Mesodermal cell (in vitro differentiated cells): ENCODE measurements at regions not wholly inside any gene's neighbourhood (a gene's known extent, or its start where the extent isn't known, plus 50 kb on each side); places are given as distances from the start of the nearest gene placed in this dataset.
"Not testable (repeated sequence)": the region's sequence is repeated elsewhere in the genome, so short reads cannot be mapped to it uniquely, and the experiment has no call there.

Experiments
- H3K27ac ChIP-seq: 2 replicates; pipeline ENCODE4 v1.7.0; 2013; ENCODE audit warnings: mild to moderate bottlenecking, low read depth, low read length, moderate library complexity; ENCODE audit not compliant: severe bottlenecking
- H3K36me3 ChIP-seq: 2 replicates; pipeline ENCODE4 v1.7.1; 2013; ENCODE audit warnings: mild to moderate bottlenecking, low read length, moderate library complexity; ENCODE audit not compliant: control insufficient read depth, insufficient read depth
- H3K4me1 ChIP-seq: one replicate; pipeline ENCODE4 v1.7.1; 2013; ENCODE audit warnings: mild to moderate bottlenecking, low read length; ENCODE audit not compliant: insufficient read depth, control insufficient read depth, poor library complexity, severe bottlenecking
- H3K4me3 ChIP-seq: 2 replicates; pipeline ENCODE4 v1.7.0; 2013; ENCODE audit warnings: low read length, control low read depth, mild to moderate bottlenecking; ENCODE audit not compliant: insufficient read depth, poor library complexity, severe bottlenecking; ENCODE audit errors: extremely low read depth
- H3K9me3 ChIP-seq: 2 replicates; pipeline ENCODE4 v1.7.1; 2013; ENCODE audit warnings: mild to moderate bottlenecking, low read length, moderate library complexity; ENCODE audit not compliant: control insufficient read depth
- WGBS, 2 experiments: methylation state at CpG; one replicate each; pipeline ENCODE4 v1.1.5; 2013; ENCODE audit warnings: missing lambda C conversion rate in 2 of 2; ENCODE audit not compliant: insufficient coverage in 2 of 2; 5-methylcytosine and 5-hydroxymethylcytosine counted together

GRCh38 chr3:171915275-171915674 is 72.1 kb downstream of the TMEM212 start:
- WGBS, 2 experiments: no CpG with 5 or more reads among the region's 1 CpG

DNA sequence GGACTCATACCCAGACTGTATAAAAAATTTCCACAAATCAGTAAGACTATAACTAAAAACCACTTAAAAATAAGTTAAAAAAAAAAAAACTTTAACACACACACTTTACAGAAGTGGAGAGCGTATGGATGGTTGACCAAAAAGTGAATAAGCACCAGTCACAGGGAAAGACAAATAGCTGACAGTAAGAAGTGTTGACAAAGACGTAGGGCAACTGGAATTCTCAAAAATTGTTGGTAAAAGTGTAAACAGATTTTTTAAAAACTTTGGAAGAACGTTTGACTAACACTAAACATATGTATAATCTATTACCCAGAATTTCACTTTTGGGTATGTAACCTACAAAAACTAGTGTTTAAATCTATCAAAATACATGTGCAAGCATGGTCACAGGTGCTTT is 73.7 kb downstream of the TMEM212 start:
- Histone ChIP-seq H3K36me3 (no peaks in the 10 kb centered on the region), H3K4me1 (no peaks in the 10 kb centered on the region), H3K27ac (no peak overlapping the region), H3K9me3 (peaks cover 3% of the 10 kb centered on the region), H3K4me3 (no peak overlapping the region)
- WGBS, 2 experiments: 100% methylated on average over 1 to 2 of the region's 3 CpGs

More at GRCh38 chr3:171915275-171915674, 72.1 kb downstream of the TMEM212 start:
- Histone ChIP-seq H3K27ac (no peak overlapping the region), H3K4me1 (no peaks in the 10 kb centered on the region), H3K36me3 (no peaks in the 10 kb centered on the region), H3K4me3 (no peak overlapping the region), H3K9me3 (peaks cover 2% of the 10 kb centered on the region)

DNA sequence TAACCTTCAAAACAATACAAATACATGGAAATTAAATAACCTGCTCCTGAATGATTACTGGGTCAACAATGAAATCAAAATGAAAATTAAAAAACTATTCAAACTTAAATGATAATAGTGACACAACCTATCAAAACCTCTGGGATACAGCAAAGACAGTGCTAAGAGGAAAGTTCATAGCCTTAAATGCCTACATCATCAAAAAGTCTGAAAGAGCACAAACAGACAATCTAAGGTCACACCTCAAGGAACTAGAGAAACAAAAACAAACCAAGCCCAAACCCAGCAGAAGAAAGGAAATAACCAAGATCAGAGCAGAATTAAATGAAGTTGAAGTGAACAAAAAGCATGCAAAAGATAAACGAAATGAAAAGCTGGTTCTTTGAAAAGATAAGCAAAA is 79.5 kb downstream of the TMEM212 start:
- not testable (repeated sequence) for H3K27ac ChIP-seq, H3K9me3 ChIP-seq, H3K36me3 ChIP-seq, H3K4me1 ChIP-seq, H3K4me3 ChIP-seq
- WGBS, 2 experiments: no CpG with 5 or more reads among the region's 1 CpG

DNA sequence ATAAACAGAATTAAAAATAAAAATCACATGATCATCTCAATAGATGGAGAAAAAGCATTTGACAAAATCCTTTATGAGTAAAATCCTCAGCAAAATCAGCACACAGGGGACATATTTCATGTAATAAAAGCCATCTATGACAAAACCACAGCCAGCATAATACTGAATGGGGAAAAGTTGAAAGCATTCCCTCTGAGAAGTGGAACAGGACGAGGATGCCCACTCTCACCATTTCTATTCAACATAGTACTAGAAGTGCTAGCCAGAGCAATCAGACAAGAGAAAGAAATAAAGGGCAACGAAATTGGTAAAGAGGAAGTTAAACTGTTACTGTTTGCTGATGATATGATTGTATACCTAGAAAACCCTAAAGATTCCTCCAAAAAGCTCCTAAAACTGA is 80.5 kb downstream of the TMEM212 start:
- not testable (repeated sequence) for H3K4me3 ChIP-seq, H3K36me3 ChIP-seq, H3K4me1 ChIP-seq, H3K27ac ChIP-seq, H3K9me3 ChIP-seq
- 100% methylated on average over 1 of the region's 2 CpGs; no CpG with 5 or more reads in 1 of the 2 experiments for WGBS, 2 experiments

- H3K9me3 ChIP-seq, H3K36me3 ChIP-seq, H3K4me3 ChIP-seq, H3K4me1 ChIP-seq, H3K27ac ChIP-seq: not testable (repeated sequence)
- WGBS, 2 experiments: 86 to 100% methylated on average over 1 of the region's 1 CpG
Measured at GRCh38 chr3:171924864-171925263, 81.7 kb downstream of the TMEM212 start.

- peaks cover 8% of the 10 kb centered on the region for H3K4me1 ChIP-seq
- H3K9me3 ChIP-seq: no peaks in the 10 kb centered on the region
- WGBS, 2 experiments: 83 to 100% methylated on average over 2 to 6 of the region's 10 CpGs
- H3K4me3 ChIP-seq: no peak overlapping the region
- no peaks in the 10 kb centered on the region for H3K36me3 ChIP-seq
- no peak overlapping the region for H3K27ac ChIP-seq
Measured at GRCh38 chr3:171932153-171932611, 89.0 kb downstream of the TMEM212 start.

- H3K4me3 ChIP-seq: no peak overlapping the region
- H3K9me3 ChIP-seq: no peaks in the 10 kb centered on the region
- H3K4me1 ChIP-seq: peaks cover 8% of the 10 kb centered on the region
- H3K36me3 ChIP-seq: no peaks in the 10 kb centered on the region
- no peak overlapping the region for H3K27ac ChIP-seq
- no CpG with 5 or more reads among the region's 1 CpG for WGBS, 2 experiments
Measured at GRCh38 chr3:171933441-171933840, 90.3 kb downstream of the TMEM212 start.

DNA sequence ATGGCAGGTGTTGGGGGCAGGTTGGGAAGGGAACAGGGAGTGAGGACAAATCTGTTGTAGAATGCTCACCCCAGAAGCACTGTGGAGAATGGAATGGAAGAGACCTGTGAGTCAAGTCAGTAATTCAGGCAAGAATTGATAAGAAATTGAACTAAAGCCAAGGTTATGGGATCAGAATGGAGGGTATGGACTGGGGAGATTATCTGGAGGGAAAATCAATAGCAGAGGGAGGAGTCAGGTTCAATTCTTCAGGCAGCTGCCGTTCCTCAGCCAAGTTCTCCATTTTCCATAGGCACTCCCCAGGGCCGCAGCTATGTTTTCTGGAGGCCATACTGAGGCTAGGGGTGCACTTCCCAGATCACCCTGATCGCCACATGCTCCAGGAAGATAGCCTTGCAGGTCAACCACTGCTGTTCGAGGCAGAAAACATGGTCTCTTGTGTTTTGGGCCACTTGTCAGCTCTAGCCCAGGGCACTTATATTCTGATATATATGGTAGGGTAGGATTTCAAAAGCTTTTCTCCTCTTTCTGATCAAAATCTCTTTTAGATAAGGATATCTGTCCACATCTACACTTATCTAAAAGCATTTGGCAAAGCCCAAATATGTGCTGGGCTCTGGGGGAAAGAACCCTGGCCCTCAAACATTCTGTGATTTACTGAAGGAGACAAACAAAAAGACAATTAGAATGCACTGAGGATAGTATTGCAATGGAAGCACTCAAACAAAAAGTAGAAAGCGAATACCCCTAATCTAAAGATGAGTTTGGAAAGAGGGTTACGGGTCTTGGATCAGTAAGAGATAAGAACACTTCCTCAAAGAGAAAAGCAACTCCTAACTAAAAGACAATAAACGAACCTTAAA is 92.3 kb downstream of the TMEM212 start:
- Histone ChIP-seq H3K27ac (no peak overlapping the region), H3K4me3 (no peak overlapping the region)
- 96 to 100% methylated on average over 2 to 3 of the region's 7 CpGs for WGBS, 2 experiments

GRCh38 chr3:171936191-171936841 is 93.2 kb downstream of the TMEM212 start:
- H3K27ac ChIP-seq: no peak overlapping the region
- H3K4me3 ChIP-seq: no peak overlapping the region
- peaks cover 19% of the 10 kb centered on the region for H3K4me1 ChIP-seq
- H3K36me3 ChIP-seq: no peaks in the 10 kb centered on the region
- 77 to 82% methylated on average over 3 of the region's 6 CpGs for WGBS, 2 experiments
- H3K9me3 ChIP-seq: no peaks in the 10 kb centered on the region

More for the DNA sequence above, 92.3 kb downstream of the TMEM212 start:
- H3K4me1 ChIP-seq: peaks cover 19% of the 10 kb centered on the region
- no peaks in the 10 kb centered on the region for H3K36me3 ChIP-seq
- H3K9me3 ChIP-seq: no peaks in the 10 kb centered on the region

DNA sequence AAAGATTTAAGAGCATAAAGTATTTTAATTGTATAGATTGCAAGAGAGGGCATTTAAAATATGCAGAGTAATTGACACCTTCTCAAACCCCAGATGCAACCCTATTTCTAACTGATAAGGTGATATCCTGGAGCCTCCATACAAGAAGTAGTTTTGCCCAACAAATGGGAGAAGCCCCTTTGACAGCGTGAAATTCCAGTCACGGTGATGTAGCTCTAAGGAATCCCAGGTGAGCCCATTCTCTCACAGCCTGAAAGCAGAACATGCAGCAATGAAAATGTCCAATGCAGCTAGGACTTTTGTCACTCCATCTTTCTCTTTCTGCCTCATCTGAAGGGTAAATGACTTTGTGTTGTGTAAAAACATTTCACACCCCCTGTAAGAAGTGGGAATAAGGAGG is 96.4 kb downstream of the TMEM212 start:
- H3K4me1 ChIP-seq: peaks cover 19% of the 10 kb centered on the region
- H3K4me3 ChIP-seq: no peak overlapping the region
- H3K9me3 ChIP-seq: no peaks in the 10 kb centered on the region
- no peak overlapping the region for H3K27ac ChIP-seq
- H3K36me3 ChIP-seq: no peaks in the 10 kb centered on the region
- 46 to 56% methylated on average over 2 of the region's 2 CpGs for WGBS, 2 experiments

- H3K36me3 ChIP-seq: no peaks in the 10 kb centered on the region
- peaks cover 19% of the 10 kb centered on the region for H3K4me1 ChIP-seq
- no peak overlapping the region for H3K27ac ChIP-seq
- no peaks in the 10 kb centered on the region for H3K9me3 ChIP-seq
- 50 to 100% methylated on average over 1 of the region's 4 CpGs for WGBS, 2 experiments
- no peak overlapping the region for H3K4me3 ChIP-seq
Measured at GRCh38 chr3:171940151-171940649, 97.1 kb downstream of the TMEM212 start.
